ENCODE measurements at regions not wholly inside any gene's neighbourhood (a gene's known extent, or its start where the extent isn't known, plus 50 kb on each side); places are given as distances from the start of the nearest gene placed in this dataset.

DNA sequence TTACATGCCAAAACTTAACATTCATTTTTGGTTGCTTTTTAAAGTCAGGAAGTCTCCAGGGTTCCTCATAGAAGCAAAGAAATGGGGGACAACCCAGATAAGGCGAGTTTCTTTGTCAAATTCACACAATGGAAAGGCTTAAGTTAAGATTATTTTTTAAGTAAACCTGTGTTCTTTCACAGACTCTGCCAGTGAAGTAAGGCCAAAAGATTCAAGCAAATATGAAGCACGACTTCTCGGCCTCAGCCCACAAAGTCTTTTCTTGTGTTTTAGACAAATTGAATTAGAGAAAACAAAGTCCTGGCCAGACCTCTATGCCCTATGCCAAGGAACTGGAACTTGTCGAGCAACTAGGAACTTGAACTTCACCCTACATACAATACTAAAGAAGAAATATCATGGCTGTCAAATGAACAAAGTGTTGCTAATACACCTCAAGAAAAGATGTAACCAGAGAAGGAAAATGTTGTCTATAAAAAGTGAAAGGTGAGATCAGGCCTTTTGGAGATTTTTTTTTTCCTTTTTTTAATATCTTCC lies 540.0 kb upstream of the JARID2 start:
- no peaks in the 10 kb centered on the region for H3K27me3 ChIP-seq
- TF ChIP-seq POLR2A (IDR thresholded peaks at IDR 0.05), result no peak
- TF ChIP-seq, protein P1, sequence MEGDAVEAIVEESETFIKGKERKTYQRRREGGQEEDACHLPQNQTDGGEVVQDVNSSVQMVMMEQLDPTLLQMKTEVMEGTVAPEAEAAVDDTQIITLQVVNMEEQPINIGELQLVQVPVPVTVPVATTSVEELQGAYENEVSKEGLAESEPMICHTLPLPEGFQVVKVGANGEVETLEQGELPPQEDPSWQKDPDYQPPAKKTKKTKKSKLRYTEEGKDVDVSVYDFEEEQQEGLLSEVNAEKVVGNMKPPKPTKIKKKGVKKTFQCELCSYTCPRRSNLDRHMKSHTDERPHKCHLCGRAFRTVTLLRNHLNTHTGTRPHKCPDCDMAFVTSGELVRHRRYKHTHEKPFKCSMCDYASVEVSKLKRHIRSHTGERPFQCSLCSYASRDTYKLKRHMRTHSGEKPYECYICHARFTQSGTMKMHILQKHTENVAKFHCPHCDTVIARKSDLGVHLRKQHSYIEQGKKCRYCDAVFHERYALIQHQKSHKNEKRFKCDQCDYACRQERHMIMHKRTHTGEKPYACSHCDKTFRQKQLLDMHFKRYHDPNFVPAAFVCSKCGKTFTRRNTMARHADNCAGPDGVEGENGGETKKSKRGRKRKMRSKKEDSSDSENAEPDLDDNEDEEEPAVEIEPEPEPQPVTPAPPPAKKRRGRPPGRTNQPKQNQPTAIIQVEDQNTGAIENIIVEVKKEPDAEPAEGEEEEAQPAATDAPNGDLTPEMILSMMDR (IDR thresholded peaks at IDR 0.05), result no peak
- WGBS, 2 donors, result 47 to 61% methylated on average over 4 of the region's 4 CpGs
- no peaks in the 10 kb centered on the region for H3K36me3 ChIP-seq (ENCODE audit: low read depth, missing control alignments)
- H3K4me3 ChIP-seq, result no peak overlapping the region
- H3K4me1 ChIP-seq, result no peaks in the 10 kb centered on the region
- peak overlapping the region in 1 of 2 donors; percentile 32 for H3K27ac ChIP-seq
- intact Hi-C loops (cut with DNase I; ENCODE audit: low total_unique reads), result no loop called here
- H3K9me3 ChIP-seq, result no peaks in the 10 kb centered on the region
- DNase-seq, result no peak

DNA sequence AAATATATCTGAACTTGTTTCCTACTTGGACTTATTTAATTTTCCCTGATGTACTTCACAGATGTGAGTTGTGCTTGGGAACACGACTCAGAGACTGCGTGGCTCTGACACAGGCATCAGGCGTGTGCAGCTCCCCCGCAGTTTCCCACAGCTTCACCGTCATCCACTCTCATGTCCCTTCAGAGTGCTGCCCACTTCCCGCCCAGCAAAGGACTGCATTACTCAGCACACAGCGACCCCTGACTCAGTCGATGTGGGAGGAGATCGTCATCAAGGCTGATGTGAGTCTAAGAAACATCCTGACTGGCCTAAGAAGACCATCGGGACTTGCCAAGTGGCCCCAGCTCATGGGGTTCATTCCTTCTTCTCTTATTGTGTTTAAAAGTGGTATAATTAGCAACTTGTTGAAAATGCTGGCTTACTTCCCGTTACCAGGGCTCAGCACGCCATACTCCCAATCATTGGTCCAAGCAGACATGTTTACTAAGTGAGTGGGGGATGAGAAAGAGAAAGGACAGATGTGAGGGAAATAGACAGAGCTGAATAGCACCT lies 539.4 kb upstream of the JARID2 start:
- H3K27ac ChIP-seq, result peak overlapping the region in 1 of 2 donors; percentile 32
- no peaks in the 10 kb centered on the region for H3K4me1 ChIP-seq
- WGBS, 2 donors, result 40 to 61% methylated on average over 12 of the region's 12 CpGs
- no peaks in the 10 kb centered on the region for H3K27me3 ChIP-seq
- no peaks in the 10 kb centered on the region for H3K9me3 ChIP-seq
- TF ChIP-seq, protein P1 (IDR thresholded peaks at IDR 0.05), result no peak
- TF ChIP-seq POLR2A (IDR thresholded peaks at IDR 0.05), result no peak
- intact Hi-C loops (cut with DNase I; ENCODE audit: low total_unique reads), result no loop called here
- no peak overlapping the region for H3K4me3 ChIP-seq
- no peaks in the 10 kb centered on the region for H3K36me3 ChIP-seq (ENCODE audit: low read depth, missing control alignments)
- no peak for DNase-seq

DNA sequence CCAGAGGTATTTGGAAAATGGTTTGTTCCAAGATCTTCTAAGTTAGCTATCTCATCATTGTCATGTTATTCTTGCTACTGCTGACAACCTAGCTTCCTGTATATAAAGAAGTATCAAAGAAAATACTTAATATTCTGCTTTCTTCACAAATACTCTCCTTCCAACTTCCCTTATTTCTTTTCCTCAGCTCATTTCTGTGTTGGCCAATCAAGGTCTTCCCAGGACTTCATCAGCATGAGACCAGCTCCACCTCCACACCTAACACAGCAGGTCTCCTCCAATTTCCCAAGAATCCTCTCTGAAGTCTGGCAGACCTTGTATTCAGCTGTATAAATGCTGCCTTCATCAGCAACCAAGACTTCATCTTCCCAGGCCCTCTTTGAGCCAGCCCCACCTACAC lies 538.6 kb upstream of the JARID2 start:
- H3K27ac ChIP-seq, result no peak overlapping the region
- intact Hi-C loops (cut with DNase I; ENCODE audit: low total_unique reads), result no loop called here
- TF ChIP-seq, protein P1 (IDR thresholded peaks at IDR 0.05), result no peak
- no peak for TF ChIP-seq POLR2A (IDR thresholded peaks at IDR 0.05)

DNA sequence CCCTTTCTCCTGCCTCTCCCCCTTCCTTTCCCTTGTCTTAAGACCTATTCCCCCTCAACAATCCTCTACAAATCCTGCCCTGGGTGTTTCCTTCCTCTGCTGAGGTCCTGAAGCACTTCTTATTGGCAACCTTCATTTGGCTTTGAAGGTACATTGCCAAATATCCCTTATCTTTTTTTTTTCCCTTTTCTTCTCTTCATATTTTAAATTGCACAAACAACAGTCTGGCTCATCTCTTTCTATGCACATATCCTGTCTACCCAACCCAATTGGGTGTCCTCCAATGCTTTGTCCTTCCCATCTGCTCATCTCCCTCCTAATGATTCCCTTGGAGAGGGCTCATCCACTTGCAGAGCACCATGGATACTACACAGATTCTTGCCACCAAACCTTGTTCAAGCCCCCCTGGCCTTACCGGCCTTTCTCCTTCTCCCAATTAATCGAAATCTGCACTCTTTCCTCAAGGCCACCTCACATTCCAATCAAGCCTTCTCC lies 537.9 kb upstream of the JARID2 start:
- TF ChIP-seq POLR2A (IDR thresholded peaks at IDR 0.05), result no peak
- TF ChIP-seq, protein P1 (IDR thresholded peaks at IDR 0.05), result no peak
- DNase-seq, result no peak
- WGBS, 2 donors, result 79 to 83% methylated on average over 2 of the region's 2 CpGs
- Histone ChIP-seq H3K27me3 (no peaks in the 10 kb centered on the region), H3K4me3 (no peak overlapping the region), H3K4me1 (no peaks in the 10 kb centered on the region), H3K27ac (no peak overlapping the region), H3K36me3 (ENCODE audit: low read depth, missing control alignments) (no peaks in the 10 kb centered on the region), H3K9me3 (no peaks in the 10 kb centered on the region)
- intact Hi-C loops (cut with DNase I; ENCODE audit: low total_unique reads), result no loop called here

More for the DNA sequence above, 538.6 kb upstream of the JARID2 start:
- Histone ChIP-seq H3K4me3 (no peak overlapping the region), H3K27me3 (no peaks in the 10 kb centered on the region), H3K9me3 (no peaks in the 10 kb centered on the region), H3K36me3 (ENCODE audit: low read depth, missing control alignments) (no peaks in the 10 kb centered on the region), H3K4me1 (no peaks in the 10 kb centered on the region)
- DNase-seq, result no peak
